ENCODE measurements at regions not wholly inside any gene's neighbourhood (a gene's known extent, or its start where the extent isn't known, plus 50 kb on each side); places are given as distances from the start of the nearest gene placed in this dataset.
"Not testable (repeated sequence)": the region's sequence is repeated elsewhere in the genome, so short reads cannot be mapped to it uniquely, and the experiment has no call there.

- TF ChIP-seq POLR2A, CTCF, POLR2AphosphoS5 (IDR thresholded peaks at IDR 0.05): not testable (repeated sequence)
Observed at GRCh38 chr4:86527713-86528112, 66.4 kb upstream of the PTPN13 start.

Data from gastroesophageal sphincter (tissue), 3 donors.